Fibroblast of pulmonary artery (primary cell): ENCODE measurements at regions not wholly inside any gene's neighbourhood (a gene's known extent, or its start where the extent isn't known, plus 50 kb on each side); places are given as distances from the start of the nearest gene placed in this dataset.
"Not testable (repeated sequence)": the region's sequence is repeated elsewhere in the genome, so short reads cannot be mapped to it uniquely, and the experiment has no call there.

ENCODE experiments used
- DNase-seq: peaks from one replicate; pipeline ENCODE4 v3.0.0-alpha.2; 2010; ENCODE audit warnings: low read depth
- H3K4me3 ChIP-seq: replicated peaks from 2 replicates; pipeline ENCODE4 v1.5.1; 2011; ENCODE audit warnings: low read depth, mild to moderate bottlenecking, control low read depth, low read length, moderate library complexity
- TF ChIP-seq, protein P1 (sequence below): IDR thresholded peaks from 2 replicates; pipeline ENCODE4 v1.5.1; 2011; ENCODE audit warnings: mild to moderate bottlenecking, control low read depth, low read length, inconsistent platforms; ENCODE audit errors: missing control alignments

DNA sequence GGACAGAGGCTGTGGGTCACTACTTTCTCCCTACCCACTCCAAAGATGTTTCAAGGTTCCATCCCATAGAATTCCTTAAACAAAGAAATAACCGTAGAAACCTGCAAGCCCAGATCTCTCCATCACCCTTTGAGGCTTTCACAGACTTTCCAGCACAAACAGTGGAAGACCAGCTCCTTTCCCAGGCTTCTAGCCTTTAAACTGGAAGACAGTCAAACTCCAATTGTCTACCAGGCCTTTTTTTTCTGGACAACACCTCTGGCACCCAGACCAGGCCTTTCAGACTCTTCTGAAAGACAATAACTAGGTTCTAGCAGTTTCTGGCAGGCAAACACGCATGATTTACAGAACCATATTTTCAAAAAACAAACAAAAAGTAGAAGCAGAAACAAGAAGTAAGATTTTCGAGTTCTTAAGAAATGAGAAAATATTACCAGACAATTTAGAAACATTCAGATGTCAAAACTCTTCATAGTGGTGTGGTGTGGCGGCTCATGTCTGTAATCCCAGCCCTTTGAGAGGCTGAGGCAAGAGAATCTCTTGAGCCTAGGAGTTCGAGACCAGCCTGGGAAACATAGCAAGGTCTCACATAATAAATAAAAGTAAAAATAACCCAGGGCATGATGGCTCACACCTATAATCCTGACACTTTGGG is 73.0 kb upstream of the EPCAM start:
- TF ChIP-seq, protein P1, sequence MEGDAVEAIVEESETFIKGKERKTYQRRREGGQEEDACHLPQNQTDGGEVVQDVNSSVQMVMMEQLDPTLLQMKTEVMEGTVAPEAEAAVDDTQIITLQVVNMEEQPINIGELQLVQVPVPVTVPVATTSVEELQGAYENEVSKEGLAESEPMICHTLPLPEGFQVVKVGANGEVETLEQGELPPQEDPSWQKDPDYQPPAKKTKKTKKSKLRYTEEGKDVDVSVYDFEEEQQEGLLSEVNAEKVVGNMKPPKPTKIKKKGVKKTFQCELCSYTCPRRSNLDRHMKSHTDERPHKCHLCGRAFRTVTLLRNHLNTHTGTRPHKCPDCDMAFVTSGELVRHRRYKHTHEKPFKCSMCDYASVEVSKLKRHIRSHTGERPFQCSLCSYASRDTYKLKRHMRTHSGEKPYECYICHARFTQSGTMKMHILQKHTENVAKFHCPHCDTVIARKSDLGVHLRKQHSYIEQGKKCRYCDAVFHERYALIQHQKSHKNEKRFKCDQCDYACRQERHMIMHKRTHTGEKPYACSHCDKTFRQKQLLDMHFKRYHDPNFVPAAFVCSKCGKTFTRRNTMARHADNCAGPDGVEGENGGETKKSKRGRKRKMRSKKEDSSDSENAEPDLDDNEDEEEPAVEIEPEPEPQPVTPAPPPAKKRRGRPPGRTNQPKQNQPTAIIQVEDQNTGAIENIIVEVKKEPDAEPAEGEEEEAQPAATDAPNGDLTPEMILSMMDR = no peak
- no peak for DNase-seq
- H3K4me3 ChIP-seq = no peak overlapping the region

GRCh38 chr2:47295131-47295980 is 73.8 kb upstream of the EPCAM start:
- H3K4me3 ChIP-seq = no peak overlapping the region
- no peak for DNase-seq
- TF ChIP-seq, protein P1 = no peak

- H3K4me3 ChIP-seq = no peak overlapping the region
- no peak for DNase-seq
- TF ChIP-seq, protein P1 = no peak
Measured at GRCh38 chr2:47293976-47294375, 75.1 kb upstream of the EPCAM start.

GRCh38 chr2:47288864-47289263 is 80.2 kb upstream of the EPCAM start:
- DNase-seq = peak; percentile 73
- TF ChIP-seq, protein P1 = no peak

GRCh38 chr2:47283659-47284058 is 85.5 kb upstream of the EPCAM start:
- DNase-seq = no peak
- TF ChIP-seq, protein P1 = no peak
- H3K4me3 ChIP-seq = no peak overlapping the region

More at GRCh38 chr2:47288864-47289263, 80.2 kb upstream of the EPCAM start:
- no peak overlapping the region for H3K4me3 ChIP-seq

DNA sequence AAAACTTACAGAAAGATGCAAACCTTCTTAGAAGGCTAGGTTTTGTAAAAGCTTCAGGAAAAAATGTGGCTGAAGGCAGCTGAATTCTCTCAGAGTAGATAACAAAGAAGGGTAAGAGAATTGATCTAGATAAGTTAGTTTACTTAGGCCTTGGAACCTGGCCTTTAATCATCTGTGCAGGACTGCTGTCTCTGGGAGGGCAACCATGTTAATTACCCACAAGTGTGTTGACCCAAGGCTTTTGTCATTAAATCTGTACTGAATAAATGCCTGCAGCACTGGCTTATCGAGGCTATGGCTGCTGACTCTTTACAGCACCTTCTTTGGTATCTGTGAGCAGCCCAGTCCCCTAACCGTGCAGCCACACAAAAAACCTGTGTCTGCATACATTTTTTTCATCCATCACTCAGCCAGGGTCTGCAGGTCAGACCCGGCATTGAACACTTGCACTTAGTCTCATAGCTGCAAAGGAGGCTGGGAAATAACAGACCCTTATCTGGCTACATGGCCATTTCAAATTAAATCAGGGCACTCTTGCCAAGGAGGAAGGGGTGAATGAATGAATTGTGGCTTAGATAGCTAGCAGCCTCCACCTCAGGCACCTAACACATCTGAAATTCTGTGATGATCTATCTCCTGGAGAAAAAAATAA is 86.4 kb upstream of the EPCAM start:
- no peak overlapping the region for H3K4me3 ChIP-seq
- TF ChIP-seq, protein P1 = no peak

GRCh38 chr2:47279525-47279924 is 89.6 kb upstream of the EPCAM start:
- DNase-seq, H3K4me3 ChIP-seq: not testable (repeated sequence)

More for the DNA sequence above, 86.4 kb upstream of the EPCAM start:
- DNase-seq = no peak
